ENCODE measurements at regions not wholly inside any gene's neighbourhood (a gene's known extent, or its start where the extent isn't known, plus 50 kb on each side); places are given as distances from the start of the nearest gene placed in this dataset.

GRCh38 chr18:66325251-66325650 lies 278.6 kb downstream of the CDH19 start:
- TF ChIP-seq CTCF (IDR thresholded peaks at IDR 0.05; ENCODE audit: low read depth, low read length), result no peak
- TF ChIP-seq EZH2phosphoT487 (IDR thresholded peaks at IDR 0.05; ENCODE audit: low read depth), result no peak

Measured in OCI-LY3 (cell line).